GM21528 (cell line): ENCODE measurements at regions not wholly inside any gene's neighbourhood (a gene's known extent, or its start where the extent isn't known, plus 50 kb on each side); places are given as distances from the start of the nearest gene placed in this dataset.

Source experiments
- ATAC-seq: cut with Tn5 transposase; IDR thresholded peaks from one replicate; pipeline ENCODE4 v1.9.1; 2021; ENCODE audit warnings: mild to moderate bottlenecking, moderate library complexity; ENCODE audit not compliant: unreplicated experiment, low FRiP score

DNA sequence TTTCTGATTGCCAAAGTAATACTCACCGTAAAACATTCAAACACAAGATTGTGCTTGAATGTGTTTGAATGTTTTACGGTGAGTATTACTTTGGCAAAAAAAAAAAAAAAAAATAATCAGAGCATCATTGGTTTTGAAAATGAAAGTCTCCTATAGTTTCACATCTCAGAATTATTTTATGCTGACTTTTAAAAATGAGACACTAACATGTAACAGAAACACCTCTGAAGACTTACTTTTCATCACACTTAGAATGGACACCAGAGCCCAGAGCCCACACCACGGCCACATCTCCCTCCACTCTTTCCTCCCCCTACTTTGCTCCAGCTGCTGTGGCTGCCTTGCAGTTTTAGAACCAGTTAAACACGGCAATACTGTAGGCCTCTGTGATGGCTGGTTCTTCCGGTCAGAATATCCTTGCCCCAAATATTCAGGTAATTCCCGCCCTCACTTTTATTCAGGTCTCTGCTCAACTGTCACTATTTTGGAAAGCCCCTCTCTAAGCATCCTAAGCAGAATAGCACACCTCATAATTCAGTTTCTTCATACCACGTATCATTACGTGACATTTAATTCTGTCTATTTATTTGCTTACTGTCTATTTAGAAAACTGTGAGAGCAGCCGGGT is 138.9 kb upstream of the MAX start:
- no peak for ATAC-seq

DNA sequence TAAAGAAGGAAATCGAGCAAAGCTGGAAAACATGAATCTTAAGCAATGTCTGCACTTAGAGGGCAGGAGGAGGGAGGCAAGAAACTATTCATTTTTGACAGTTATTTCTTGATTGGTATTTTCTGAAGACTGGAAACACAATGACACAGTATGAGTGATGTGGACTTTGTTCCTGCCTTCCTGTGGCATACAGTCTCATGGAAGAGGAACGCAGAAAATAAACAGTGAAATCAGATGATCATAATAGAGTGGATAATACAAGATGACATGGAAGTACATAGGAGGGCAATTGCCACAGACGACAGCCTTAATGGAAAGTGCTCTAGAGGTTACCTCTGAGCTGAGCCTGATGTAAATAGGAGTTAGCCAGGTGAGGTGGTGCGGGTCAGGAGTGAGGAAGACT is 140.4 kb upstream of the MAX start:
- ATAC-seq, result no peak

DNA sequence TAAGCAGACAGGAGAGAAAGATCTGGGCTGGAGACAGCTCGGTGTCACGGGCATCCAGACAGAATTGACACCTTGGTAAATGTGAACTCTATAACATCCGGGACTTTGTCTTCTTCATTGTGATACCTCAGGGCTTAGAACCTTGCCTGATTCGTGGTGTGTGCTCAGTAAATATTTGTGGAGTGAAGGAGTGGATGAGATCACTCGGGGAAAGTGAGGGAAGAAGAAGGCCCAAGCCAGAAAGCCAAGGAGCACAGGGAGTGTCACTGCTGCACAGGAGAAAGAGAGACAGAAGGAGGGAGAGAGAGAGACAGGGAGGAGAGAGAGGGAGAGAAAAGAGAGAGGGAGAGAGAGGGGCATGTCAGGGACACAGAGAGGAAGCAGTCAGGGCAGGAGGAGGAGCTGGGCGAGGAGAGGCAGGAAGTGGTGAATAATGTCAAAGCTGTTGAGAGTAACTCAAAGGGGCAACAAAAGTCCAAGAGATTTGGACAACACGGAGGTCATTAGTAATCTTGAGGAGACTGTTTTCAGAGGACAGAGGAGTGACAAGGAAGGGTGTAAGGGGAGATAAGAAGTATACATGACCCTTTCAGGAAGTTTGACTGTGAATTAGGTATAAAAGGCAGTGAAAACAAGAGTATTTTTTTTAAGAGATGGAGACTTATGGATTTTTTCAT is 141.6 kb upstream of the MAX start:
- ATAC-seq, result no peak

DNA sequence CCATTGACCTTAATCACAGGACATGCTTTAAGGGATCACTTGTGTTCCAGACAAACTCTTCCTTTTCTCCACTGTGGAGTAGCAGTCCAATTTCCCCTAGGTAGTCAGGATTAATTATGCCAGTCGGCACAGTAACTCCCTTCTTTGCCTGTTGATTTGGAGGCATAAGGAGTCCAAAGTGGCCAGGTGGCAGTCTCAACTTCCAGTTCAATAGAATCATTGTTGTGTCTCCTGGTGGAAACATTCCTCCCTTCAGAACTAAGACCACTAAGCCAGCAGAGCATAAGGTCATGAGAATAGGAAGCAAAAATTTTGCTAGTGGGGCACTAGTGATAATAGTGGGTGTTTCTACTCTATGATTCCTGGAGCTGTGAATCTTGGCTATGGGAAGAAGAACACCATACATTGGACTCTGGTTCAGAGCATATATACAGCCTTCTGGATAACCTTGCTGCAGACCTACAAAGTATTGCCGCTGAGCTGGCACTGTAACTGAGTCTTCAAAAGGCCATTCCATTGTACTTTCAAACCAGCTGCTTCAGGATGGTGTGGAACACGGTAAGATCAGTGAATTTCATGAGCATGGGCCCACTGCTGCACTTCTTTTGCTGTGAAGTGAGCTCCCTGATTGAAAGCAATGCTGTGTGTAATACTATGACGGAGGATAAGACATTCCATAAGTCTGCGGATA is 147.3 kb upstream of the MAX start:
- no peak for ATAC-seq

DNA sequence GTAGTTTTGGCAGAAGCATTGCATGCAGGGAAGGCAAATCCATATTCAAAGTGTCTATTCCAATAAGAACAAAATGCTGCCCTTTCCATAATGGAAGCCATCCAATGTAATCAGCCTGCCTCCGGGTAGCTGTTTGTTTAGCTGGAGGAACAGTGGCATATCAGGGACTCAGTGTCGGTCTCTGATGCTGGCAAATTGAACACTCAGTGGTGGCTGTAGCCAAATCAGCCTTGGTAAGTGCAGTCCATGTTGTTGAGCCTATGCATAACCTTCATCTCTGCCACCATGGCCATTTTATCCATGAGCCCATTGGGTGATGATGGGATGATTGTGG is 147.8 kb upstream of the MAX start:
- no peak for ATAC-seq

DNA sequence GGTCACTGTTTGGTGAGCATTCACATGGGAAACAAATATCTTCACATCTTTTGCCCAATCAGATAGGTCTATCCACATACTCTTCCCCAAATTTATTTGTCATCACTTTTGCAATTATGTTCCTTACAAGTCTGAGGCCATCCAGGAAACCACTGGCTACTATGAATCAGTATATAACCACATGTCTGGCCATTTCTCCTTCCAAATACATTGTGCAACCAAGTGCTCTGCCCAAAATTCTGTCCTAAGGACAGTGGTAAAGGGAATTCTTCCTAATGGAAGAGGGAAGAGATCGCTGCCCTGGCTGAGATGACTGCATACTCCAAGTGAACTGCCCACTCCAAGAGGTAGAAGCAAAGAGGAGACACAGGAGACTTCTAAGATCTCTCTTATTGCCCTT is 148.9 kb upstream of the MAX start:
- ATAC-seq, result no peak

- no peak for ATAC-seq
Observed at GRCh38 chr14:65252482-65253255, 150.4 kb upstream of the MAX start.

DNA sequence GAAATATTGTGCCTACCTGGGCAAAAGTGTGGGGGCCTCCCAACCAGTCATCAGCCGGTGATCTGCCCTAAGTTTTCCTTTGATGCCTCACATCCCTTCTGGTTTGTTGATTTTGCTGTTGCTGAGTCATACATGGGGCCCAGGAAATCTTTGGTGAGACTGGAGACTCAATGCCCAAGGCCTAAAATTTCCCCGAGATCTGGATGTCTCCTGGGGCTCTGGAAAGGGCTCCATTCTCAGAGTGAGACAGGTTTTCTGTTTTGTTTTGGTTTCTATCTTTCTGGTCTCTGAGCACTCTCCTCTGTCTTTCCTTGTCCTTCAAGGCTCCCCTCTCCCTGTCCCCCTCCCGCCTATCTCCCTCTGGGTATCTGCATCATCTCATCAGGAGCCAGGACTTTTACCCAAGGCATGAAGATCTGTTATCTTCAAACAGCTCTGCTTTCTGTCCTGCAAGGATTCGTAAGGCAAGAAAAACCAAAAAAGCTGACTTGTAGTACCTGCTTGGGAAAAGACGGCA is 152.8 kb upstream of the MAX start:
- no peak for ATAC-seq

GRCh38 chr14:65255583-65256461 is 153.5 kb upstream of the MAX start:
- ATAC-seq, result no peak

GRCh38 chr14:65256714-65257113 is 154.4 kb upstream of the MAX start:
- no peak for ATAC-seq

DNA sequence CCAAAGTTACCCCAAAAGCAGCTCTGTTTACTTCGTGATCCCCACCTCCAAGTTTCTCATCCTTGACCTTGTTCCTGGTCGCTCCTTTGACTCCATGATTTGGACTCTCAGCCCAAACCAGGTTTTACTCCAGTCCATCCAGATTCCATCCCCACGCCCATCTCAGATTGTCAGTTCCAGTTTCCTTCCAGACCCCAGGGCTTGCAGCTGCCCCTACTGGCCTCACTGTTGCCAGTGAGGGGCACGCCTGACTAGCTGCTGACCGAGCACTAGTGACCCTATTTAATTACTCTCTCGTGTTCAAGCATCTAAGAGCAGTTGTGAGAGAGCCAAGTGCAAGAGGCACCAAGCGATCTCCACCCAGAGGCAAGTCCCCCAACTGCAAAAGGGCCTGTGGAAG is 155.1 kb upstream of the FUT8 start:
- ATAC-seq, result no peak

DNA sequence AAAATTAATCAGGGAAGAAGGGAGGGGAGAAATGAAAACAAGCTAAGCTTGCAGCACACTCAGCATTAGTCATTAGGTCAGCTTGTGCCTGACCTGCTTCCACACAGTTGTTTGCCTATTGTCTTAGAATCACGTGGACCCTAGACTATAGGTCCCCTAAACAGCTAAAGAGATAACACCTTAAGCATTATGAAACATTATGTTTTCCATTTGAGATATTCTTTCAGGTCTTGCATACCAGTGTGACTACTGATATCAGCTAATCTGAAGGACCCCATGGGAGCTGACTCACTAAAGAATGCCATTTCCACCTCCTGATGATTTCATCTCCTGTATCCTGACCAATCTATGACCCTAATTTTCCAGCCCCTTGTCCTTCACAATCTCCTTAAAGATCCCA is 154.1 kb upstream of the FUT8 start:
- ATAC-seq, result no peak

DNA sequence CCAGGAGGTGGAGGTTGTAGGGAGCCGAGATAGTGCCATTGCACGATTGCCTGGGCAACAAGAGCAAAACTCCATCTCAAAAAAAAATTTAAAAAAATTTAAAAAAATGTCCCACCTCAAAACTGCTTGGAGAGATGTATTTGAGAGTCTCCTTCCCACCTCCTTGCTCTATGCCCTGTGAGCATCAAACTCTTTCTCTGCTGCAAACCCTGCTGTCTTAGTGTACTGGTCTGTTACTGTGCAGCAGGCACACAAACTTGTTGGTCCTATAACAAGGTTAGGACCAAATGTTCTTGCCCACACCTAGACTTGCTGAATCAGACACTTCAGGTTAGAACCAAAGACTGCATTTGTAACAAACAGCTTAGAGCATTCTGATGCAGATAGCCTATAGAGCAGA is 153.5 kb upstream of the FUT8 start:
- ATAC-seq, result no peak

- ATAC-seq, result no peak
Observed at GRCh38 chr14:65260786-65261185, 151.7 kb upstream of the FUT8 start.

DNA sequence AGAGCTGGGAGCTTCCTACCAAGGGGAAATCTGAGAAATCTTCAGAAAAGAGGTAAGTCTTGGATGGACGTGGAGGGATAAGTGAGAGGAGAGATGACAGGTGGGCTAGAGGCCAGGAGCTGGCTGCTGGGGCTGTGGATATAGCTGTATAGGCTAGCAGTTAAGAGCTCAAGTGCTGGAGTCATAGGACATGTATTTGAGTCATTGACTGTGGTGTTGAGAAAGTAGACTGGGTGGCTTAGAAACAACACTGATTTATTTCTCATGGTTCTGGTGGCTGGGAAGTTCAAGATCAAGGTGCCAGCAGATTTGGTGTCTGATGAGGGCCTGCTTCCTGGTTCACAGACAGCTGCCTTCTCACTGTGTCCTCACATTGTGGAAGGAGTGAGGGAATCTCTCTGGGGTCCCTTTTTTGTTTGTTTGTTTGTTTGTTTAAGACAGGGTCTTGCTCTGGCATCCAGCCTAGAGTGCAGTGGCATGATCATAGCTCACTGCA is 151.1 kb upstream of the FUT8 start:
- ATAC-seq, result no peak

GRCh38 chr14:65261946-65262345 is 150.6 kb upstream of the FUT8 start:
- no peak for ATAC-seq

DNA sequence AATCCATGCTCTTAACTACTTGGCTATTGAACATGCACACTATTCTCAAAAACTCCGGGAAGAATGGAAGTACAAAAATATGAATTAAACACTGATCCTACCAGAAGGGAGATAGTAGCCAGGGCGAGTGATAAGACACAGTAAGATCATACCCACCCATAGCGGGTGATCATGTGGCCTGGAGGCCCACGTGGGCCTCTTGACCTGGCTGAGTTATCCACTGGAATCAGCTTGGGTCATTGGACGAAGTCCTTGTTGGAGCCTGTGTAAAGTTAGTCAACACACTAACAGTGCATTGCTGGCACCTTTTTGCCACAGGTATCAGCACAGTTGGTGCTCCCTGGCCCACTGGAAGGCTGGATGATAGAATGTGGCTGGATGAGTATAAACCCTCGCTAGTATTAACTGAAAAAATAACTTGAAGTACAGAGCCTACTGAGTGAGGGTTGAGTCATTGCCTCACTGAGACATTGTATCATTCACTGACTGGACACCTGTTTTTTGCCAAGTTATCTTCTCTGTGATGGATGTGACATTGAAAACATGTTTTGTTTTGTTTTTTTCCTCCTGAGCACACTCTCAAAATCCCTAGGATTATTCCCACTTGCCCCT is 149.2 kb upstream of the FUT8 start:
- no peak for ATAC-seq

- ATAC-seq, result no peak
Observed at GRCh38 chr14:65267856-65268255, 144.7 kb upstream of the FUT8 start.

DNA sequence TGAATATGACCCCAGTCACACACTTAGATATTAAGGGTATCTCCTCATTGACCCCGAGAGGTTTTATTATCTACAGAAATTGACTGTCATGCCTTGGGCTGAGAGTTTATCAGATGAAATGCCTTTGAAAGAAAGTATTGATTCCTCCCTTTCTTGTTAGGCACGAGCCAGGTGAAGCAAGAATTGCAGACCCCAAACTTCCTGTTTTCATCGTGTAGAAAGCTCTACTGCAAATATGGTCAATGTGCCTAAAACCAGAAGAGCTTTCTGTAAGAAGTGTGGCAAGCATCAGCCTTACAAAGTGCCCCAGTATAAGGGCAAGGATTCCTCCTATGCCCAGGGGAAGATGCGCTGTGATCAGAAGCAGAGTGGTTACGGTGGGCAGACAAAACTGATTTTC is 143.9 kb upstream of the FUT8 start:
- no peak for ATAC-seq

- ATAC-seq, result no peak
Observed at GRCh38 chr14:65269732-65270131, 142.8 kb upstream of the FUT8 start.
